ENCODE measurements at regions not wholly inside any gene's neighbourhood (a gene's known extent, or its start where the extent isn't known, plus 50 kb on each side); places are given as distances from the start of the nearest gene placed in this dataset.

GRCh38 chr15:98560338-98560737, 88.0 kb upstream of the IGF1R start:
- no peak for DNase-seq (ENCODE audit: low spot score)

- no peak for DNase-seq (ENCODE audit: low spot score)
These were observed 87.0 kb upstream of the IGF1R start for GRCh38 chr15:98561169-98561941.

GRCh38 chr15:98562331-98562937, 85.9 kb upstream of the IGF1R start:
- no peak for DNase-seq (ENCODE audit: low spot score)

GRCh38 chr15:98565566-98565965, 82.8 kb upstream of the IGF1R start:
- no peak for DNase-seq (ENCODE audit: low spot score)

DNA sequence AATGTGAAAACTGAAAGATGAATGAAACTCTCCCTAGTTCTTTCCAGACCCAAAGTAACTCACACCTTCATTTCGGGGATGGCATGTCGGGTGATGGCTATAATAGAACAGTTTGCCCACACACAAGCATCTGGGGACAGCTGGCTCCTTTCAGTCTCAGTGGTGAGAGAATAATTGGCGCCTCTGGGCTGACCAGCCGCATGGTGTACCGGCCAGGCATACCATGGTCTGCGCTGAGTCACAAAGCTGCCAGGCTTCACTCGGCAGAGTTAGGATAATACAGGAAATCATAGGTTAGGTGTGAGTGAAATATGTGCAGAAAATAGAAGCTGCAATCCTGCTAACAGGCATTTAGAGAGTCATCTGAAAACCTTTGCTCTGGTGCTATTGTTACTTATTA, 80.4 kb upstream of the IGF1R start:
- DNase-seq (ENCODE audit: low spot score) = no peak

- no peak for DNase-seq (ENCODE audit: low spot score)
These were observed 79.8 kb upstream of the IGF1R start for GRCh38 chr15:98568382-98569017.

DNA sequence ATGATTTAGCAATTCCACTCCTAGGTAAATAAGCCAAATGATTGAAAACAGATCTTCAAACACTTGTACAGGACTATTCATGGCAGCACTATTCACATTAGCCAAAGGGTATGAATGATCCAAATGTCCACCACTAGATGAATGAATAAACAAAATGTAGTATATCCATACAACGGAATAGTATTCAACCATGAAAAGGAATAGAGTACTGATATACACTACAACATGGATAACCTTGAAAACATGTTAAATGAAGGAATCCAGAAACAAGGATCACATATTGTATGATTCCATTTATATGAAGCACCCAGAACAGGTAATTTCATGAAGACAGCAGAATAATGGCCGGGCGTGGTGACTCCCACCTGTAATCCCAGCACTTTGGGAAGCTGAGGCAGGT, 78.2 kb upstream of the IGF1R start:
- DNase-seq (ENCODE audit: low spot score) = no peak

GRCh38 chr15:98580572-98580971, 67.8 kb upstream of the IGF1R start:
- DNase-seq (ENCODE audit: low spot score) = peak; percentile 19

DNA sequence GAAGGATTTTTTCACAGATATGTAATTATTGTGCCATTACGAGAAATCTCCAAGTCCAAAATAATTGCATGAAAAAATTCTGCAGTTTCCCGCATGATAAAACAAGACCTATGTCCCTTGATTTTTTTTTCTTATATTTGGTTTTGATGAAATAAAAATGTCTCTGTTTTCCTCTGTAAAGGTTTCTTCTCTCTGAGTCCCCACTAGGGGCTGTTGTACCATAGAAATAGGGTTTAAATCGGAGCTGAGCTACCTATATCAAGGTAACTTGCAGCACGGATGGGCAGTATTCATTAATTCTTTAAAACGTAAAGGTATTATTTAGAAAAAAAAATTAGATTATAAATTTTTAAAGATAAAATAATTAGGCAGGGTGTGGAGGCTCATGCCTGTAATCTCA, 66.6 kb upstream of the IGF1R start:
- no peak for DNase-seq (ENCODE audit: low spot score)

GRCh38 chr15:98582900-98583554, 65.3 kb upstream of the IGF1R start:
- DNase-seq (ENCODE audit: low spot score) = no peak

- DNase-seq (ENCODE audit: low spot score) = no peak
These were observed 64.4 kb upstream of the IGF1R start for GRCh38 chr15:98583771-98584430.

GRCh38 chr15:98586066-98586465, 62.3 kb upstream of the IGF1R start:
- DNase-seq (ENCODE audit: low spot score) = no peak

DNA sequence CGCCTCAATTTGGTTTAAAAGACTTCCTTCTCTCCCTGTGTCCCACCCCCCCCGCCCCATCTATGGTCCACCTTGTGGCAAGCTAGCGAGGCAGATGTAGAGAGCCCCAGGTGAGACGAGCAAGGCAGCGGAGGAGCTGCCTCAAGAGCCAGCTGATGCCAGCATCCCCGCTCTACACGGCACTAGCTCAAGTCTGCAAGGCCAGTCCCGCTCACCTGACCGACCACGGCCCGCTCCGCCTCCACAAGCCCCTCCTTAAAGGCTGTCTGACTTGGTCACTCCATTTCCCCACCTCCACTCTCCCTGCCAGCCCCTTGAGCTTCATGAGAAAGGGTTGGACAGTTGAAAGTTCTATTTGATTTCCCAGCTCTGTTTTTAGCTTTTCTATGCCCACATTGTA, 56.2 kb upstream of the IGF1R start:
- DNase-seq (ENCODE audit: low spot score) = no peak

- DNase-seq (ENCODE audit: low spot score) = no peak
These were observed 52.2 kb upstream of the IGF1R start for GRCh38 chr15:98596131-98596530.

- no peak for DNase-seq (ENCODE audit: low spot score)
These were observed 51.4 kb upstream of the IGF1R start for GRCh38 chr15:98596885-98597392.

DNA sequence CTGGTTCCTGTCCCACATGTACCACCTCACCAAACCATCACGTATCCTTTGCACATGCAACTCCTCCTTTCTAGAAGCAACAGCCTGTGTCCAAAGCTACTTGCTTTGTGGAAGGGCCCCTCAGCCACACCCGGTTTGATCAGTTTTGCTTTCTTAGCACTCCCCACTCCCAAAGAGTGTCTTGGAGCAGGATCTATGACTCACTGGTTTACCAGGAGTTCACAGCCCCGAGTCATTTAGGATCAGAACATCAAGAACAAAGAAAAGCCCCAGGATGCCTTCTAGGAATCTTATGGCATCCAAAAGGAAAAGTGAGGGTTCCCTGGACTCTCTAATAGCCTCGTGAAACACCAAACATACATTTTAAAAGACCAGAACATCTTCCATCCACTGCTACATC, 50.7 kb upstream of the IGF1R start:
- DNase-seq (ENCODE audit: low spot score) = no peak

Measured in hepatic stellate cell (primary cell).